AG04450 (cell line): ENCODE measurements at regions not wholly inside any gene's neighbourhood (a gene's known extent, or its start where the extent isn't known, plus 50 kb on each side); places are given as distances from the start of the nearest gene placed in this dataset.

ENCODE experiments used
- CTCF ChIA-PET: fragments of 300-600, 350-600 bp; formaldehyde crosslinking; extraction: SDS; loops from one replicate; lab custom pipeline; 2022; ENCODE audit warnings: antibody characterized with exemption, inconsistent platforms; lab: Charles Lee
- POLR2A ChIA-PET: fragments of 350-600 bp; formaldehyde crosslinking; extraction: SDS; loops from one replicate; lab custom pipeline; 2021; ENCODE audit warnings: antibody characterized with exemption, inconsistent platforms; lab: Yijun Ruan, JAX
- DNase-seq: peaks from one replicate; pipeline ENCODE4 v3.0.0-alpha.2; 2011; ENCODE audit warnings: low read depth, low spot score
- H3K27ac ChIP-seq: one replicate; pipeline ENCODE4 v1.5.1; 2012; ENCODE audit warnings: low read depth, low read length, control low read depth
- H3K27me3 ChIP-seq: one replicate; pipeline ENCODE4 v1.6.0; 2012; ENCODE audit warnings: low read length; ENCODE audit not compliant: control insufficient read depth, insufficient read depth
- H3K4me3 ChIP-seq: 2 replicates; pipeline ENCODE4 v1.5.1; 2011; ENCODE audit warnings: mild to moderate bottlenecking, low read depth, low read length, control low read depth
- H3K9me3 ChIP-seq: 2 replicates; pipeline ENCODE4 v1.5.1; 2012; ENCODE audit warnings: low read length; ENCODE audit not compliant: control insufficient read depth, insufficient read depth
- CTCF ChIP-seq: IDR thresholded peaks from 2 replicates; pipeline ENCODE4 v1.5.1; 2011; ENCODE audit warnings: low read depth, low read length, control low read depth, inconsistent platforms

- H3K27ac ChIP-seq = no peak overlapping the region
- CTCF ChIA-PET = interaction anchor here (1.2 kb wide), 1 partner anchor 36 kb away, joined by 4 read pairs; no protein-coding TSS in a partner anchor
- H3K4me3 ChIP-seq = no peak overlapping the region
- DNase-seq = no peak
- POLR2A ChIA-PET = no interaction called here
- TF ChIP-seq CTCF = no peak
- H3K9me3 ChIP-seq = no peaks in the 10 kb centered on the region; the same call in 1 of the 2 replicates
- peaks cover 2% of the 10 kb centered on the region for H3K27me3 ChIP-seq
These were observed 346.5 kb downstream of the ZNF536 start for GRCh38 chr19:30718707-30719106.

DNA sequence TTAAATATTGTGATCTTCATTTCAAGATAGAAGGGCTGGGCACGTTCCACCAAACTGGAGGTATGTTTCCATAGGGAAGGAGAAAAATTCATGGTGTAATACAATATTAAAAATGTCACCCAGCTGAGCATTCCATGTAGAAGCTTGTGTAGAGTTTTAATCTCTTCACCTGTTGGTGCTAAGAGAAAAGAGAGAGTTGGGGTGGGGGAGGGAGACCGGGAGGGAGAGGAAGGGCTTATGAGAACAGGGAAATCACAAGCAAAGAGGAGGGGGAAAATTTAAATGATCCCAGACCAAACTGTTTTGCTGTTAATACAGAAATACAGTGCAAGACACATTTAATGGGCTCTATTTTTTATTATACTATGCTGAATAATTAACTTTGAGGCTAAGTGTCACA is 345.8 kb downstream of the ZNF536 start:
- Histone ChIP-seq H3K4me3 (no peak overlapping the region), H3K27me3 (peaks cover 2% of the 10 kb centered on the region), H3K27ac (no peak overlapping the region), H3K9me3 (no peaks in the 10 kb centered on the region; the same call in 1 of the 2 replicates)
- no peak for TF ChIP-seq CTCF
- CTCF ChIA-PET = interaction anchor here (0.6 to 1.2 kb wide), 2 partner anchors 35 to 1294 kb away, joined by 3 to 8 read pairs; no protein-coding TSS in a partner anchor
- POLR2A ChIA-PET = no interaction called here
- DNase-seq = no peak

GRCh38 chr19:30717381-30717780 is 345.2 kb downstream of the ZNF536 start:
- no peak for TF ChIP-seq CTCF
- Histone ChIP-seq H3K27me3 (peaks cover 2% of the 10 kb centered on the region), H3K9me3 (no peaks in the 10 kb centered on the region; the same call in 1 of the 2 replicates), H3K27ac (no peak overlapping the region), H3K4me3 (no peak overlapping the region)
- ChIA-PET CTCF (interaction anchor here (0.6 to 1.2 kb wide), 2 partner anchors 35 to 1294 kb away, joined by 3 to 8 read pairs; no protein-coding TSS in a partner anchor), POLR2A (no interaction called here)
- DNase-seq = no peak

DNA sequence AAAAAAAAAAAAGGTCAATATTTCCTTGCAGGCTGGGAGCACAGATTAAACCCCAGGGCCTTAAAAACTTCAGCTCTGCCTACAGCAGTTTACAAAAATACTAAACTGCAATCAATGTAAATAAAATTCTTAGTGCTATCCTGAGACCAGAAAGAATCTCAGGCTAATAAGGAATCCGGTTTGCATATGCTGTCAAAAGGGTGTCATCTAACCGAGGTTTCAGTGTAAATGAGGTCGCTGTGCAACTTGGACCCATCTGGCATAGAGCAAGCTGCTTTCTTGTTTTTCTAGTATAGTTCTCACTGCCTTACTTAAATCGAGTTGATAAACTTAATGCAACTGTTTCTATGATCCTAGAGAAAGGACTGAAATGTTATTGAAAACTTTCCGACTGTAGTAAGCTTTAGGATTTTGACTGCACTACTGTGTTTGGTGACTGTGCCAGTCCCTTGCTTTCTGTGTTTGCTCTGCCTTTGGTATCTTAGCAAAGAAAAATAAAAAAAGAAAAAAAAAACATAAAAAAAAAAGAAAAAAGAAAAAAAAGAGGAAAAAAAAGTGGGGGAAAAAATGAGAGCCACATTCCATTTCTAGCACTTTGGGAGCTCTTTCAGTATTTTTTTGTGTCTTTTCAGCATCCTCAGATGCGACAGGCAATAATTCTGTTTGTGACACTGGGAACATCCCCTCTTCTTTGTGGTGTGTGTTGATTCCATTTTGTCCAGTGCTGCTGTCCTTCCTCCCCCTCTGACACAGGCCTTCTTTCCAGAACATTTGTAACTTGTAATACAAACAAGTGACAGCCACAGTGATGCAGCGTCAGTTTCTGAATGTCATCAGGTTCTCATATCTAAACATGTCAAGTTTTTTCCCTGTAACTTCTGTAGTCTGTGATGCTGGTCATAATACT is 340.5 kb downstream of the ZNF536 start:
- CTCF ChIA-PET = no interaction called here
- POLR2A ChIA-PET = no interaction called here
- no peak overlapping the region for H3K27ac ChIP-seq
- H3K4me3 ChIP-seq = no peak overlapping the region
- TF ChIP-seq CTCF = no peak
- no peak for DNase-seq
- peaks cover 2% of the 10 kb centered on the region for H3K27me3 ChIP-seq
- no peaks in the 10 kb centered on the region for H3K9me3 ChIP-seq

DNA sequence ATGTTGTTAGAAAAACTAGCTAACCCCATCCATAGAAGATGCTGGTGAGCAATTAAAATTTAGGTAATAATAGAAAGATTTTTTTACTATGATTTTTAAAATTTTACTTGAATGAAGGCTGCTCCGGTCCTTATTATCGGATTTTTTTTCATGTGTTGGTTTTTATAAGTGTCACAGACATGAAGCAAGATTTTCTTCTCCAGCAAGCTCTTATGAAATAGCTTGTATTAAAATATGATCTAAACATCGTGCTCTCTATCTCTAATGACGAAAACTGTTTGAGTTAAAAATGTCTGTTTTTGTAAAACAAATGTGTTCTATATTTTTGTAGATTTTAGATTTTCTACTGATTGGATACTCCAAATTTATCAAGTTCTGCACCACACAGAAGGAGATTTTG is 339.6 kb downstream of the ZNF536 start:
- POLR2A ChIA-PET = no interaction called here
- H3K4me3 ChIP-seq = no peak overlapping the region
- peaks cover under 1% of the 10 kb centered on the region for H3K27me3 ChIP-seq
- DNase-seq = no peak
- no peak overlapping the region for H3K27ac ChIP-seq
- no peak for TF ChIP-seq CTCF
- CTCF ChIA-PET = interaction anchor here (0.9 kb wide), 1 partner anchor 29 kb away, joined by 3 read pairs; no protein-coding TSS in a partner anchor
- H3K9me3 ChIP-seq = no peaks in the 10 kb centered on the region
